ENCODE measurements at regions not wholly inside any gene's neighbourhood (a gene's known extent, or its start where the extent isn't known, plus 50 kb on each side); places are given as distances from the start of the nearest gene placed in this dataset.

- TF ChIP-seq, protein P1, sequence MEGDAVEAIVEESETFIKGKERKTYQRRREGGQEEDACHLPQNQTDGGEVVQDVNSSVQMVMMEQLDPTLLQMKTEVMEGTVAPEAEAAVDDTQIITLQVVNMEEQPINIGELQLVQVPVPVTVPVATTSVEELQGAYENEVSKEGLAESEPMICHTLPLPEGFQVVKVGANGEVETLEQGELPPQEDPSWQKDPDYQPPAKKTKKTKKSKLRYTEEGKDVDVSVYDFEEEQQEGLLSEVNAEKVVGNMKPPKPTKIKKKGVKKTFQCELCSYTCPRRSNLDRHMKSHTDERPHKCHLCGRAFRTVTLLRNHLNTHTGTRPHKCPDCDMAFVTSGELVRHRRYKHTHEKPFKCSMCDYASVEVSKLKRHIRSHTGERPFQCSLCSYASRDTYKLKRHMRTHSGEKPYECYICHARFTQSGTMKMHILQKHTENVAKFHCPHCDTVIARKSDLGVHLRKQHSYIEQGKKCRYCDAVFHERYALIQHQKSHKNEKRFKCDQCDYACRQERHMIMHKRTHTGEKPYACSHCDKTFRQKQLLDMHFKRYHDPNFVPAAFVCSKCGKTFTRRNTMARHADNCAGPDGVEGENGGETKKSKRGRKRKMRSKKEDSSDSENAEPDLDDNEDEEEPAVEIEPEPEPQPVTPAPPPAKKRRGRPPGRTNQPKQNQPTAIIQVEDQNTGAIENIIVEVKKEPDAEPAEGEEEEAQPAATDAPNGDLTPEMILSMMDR (IDR thresholded peaks at IDR 0.05; ENCODE audit: insufficient read depth, low read length), result no peak
- no peak overlapping the region for H3K4me3 ChIP-seq (ENCODE audit: low read depth, low read length)
- DNase-seq (ENCODE audit: low read depth), result no peak
Observed at GRCh38 chr4:100114909-100115308, 75.4 kb downstream of the DDIT4L start.

- TF ChIP-seq, protein P1 (IDR thresholded peaks at IDR 0.05; ENCODE audit: insufficient read depth, low read length), result no peak
- no peak for DNase-seq (ENCODE audit: low read depth)
- no peak overlapping the region for H3K4me3 ChIP-seq (ENCODE audit: low read depth, low read length)
Observed at GRCh38 chr4:100113732-100114131, 76.5 kb downstream of the DDIT4L start.

DNA sequence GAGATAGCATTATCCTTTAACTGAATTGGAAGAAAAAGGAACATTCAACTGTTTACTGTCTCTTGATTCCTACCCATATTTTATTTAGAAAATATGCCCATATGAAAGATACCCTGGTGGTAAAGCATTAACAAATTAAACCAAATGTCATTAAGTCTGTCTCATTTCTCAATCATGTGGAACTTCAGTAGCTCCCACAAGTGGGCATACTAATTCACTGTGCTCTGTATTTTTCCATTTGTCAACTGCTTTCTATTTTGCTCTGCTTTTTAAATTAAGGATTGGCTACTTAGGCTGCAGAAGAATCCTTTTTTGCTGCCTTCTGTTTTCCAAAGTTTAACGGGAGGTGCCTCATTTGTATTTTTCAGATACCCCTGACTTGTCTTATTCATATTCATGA, 77.2 kb downstream of the DDIT4L start:
- H3K4me3 ChIP-seq (ENCODE audit: low read depth, low read length), result no peak overlapping the region
- TF ChIP-seq, protein P1 (IDR thresholded peaks at IDR 0.05; ENCODE audit: insufficient read depth, low read length), result no peak
- no peak for DNase-seq (ENCODE audit: low read depth)

GRCh38 chr4:100109921-100110320, 80.3 kb downstream of the DDIT4L start:
- no peak for DNase-seq (ENCODE audit: low read depth)
- no peak overlapping the region for H3K4me3 ChIP-seq (ENCODE audit: low read depth, low read length)
- TF ChIP-seq, protein P1 (IDR thresholded peaks at IDR 0.05; ENCODE audit: insufficient read depth, low read length), result no peak

GRCh38 chr4:100108869-100109268, 81.4 kb downstream of the DDIT4L start:
- no peak for DNase-seq (ENCODE audit: low read depth)
- TF ChIP-seq, protein P1 (IDR thresholded peaks at IDR 0.05; ENCODE audit: insufficient read depth, low read length), result no peak
- no peak overlapping the region for H3K4me3 ChIP-seq (ENCODE audit: low read depth, low read length)

DNA sequence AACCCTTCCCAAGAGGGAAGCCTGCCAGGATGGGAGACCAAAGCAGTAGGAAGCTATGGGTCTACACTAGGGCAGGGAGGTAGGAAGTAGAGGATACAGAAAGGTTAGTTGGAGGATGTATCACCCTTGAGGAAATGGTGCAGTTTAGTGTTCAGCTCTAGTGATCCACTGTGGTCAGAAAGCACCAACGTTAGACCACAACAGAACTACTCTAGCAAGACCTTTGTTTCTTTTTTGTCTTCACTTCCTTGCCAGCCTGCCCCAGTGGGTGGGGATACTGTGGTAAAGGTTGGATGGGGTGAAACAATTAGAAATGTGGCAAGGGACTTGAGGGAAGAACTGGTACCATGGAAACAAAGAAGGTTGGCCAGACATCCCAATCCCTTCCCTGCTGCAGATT, 83.3 kb downstream of the DDIT4L start:
- TF ChIP-seq, protein P1 (IDR thresholded peaks at IDR 0.05; ENCODE audit: insufficient read depth, low read length), result no peak

GRCh38 chr4:100103671-100104070, 86.6 kb downstream of the DDIT4L start:
- no peak overlapping the region for H3K4me3 ChIP-seq (ENCODE audit: low read depth, low read length)
- peak; percentile 13 for DNase-seq (ENCODE audit: low read depth)
- TF ChIP-seq, protein P1 (IDR thresholded peaks at IDR 0.05; ENCODE audit: insufficient read depth, low read length), result no peak

More for the DNA sequence above, 83.3 kb downstream of the DDIT4L start:
- DNase-seq (ENCODE audit: low read depth), result no peak
- H3K4me3 ChIP-seq (ENCODE audit: low read depth, low read length), result no peak overlapping the region

Measured in fibroblast of the aortic adventitia (primary cell).